SW 1271 (cell line): ENCODE measurements at regions not wholly inside any gene's neighbourhood (a gene's known extent, or its start where the extent isn't known, plus 50 kb on each side); places are given as distances from the start of the nearest gene placed in this dataset.
"Not testable (repeated sequence)": the region's sequence is repeated elsewhere in the genome, so short reads cannot be mapped to it uniquely, and the experiment has no call there.

ENCODE experiments used
- DNase-seq, 2 experiments: peaks; one replicate each; lab custom pipeline; 2025; lab: John Stamatoyannopoulos, UW

DNA sequence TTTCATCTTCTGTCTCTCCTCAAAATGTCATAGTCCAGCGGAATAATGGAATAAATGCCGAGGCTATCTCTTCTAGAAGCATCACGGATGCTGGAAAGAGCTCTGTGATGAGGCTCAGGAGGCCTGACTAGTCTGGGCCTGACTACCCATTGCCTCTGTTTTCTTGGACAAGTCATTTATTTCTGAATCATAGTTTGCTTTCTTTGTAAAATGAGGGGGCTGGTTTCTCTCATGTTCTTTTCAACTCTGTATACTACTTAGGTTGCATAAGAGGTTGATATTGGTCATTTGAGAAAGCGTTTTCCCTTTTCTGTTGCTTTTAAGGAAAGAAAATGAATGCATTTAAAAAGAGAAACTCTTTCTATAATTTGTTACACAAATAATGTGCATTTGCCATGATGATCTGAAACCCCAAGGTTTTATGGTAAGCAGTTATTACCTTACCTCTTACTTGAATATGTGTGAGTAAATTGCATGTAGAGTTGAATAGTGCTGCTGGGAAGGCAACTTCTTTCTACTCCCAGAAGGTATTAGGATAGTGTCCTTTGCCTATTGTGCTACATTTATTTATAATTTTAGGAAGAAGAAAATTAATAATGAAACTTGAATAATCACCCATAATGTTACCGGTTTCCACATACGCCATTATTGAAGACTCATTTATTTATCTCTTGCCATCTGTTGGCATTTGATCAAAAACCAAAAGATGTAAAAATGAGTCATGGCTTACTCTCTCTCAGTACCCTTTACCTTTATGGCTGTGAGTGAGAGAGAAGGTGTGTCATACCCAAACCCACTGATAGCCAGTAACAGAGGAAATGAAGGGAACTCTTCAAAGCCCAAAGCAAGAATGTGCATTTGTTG is 179.1 kb downstream of the FASLG start:
- no peak for DNase-seq

- DNase-seq, result no peak
Observed at GRCh38 chr1:172838680-172839313, 179.9 kb downstream of the FASLG start.

DNA sequence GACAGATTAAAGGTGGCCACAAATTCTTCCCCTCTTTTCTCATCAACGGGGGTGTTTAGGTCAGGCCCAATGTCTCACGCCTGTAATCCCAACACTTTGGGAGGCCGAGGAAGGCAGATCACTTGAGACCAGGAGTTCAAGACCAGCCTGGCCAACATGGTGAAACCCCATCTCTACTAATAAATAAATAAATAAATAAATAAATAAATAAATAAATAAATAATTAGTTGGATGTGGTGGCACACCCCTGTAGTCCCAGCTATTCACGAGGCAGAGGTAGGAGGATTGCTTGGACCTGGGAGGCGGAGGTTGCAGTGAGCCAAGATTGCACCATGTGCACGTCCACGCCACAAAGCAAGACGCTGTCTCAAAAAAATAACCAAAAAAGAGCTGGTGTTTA is 180.7 kb downstream of the FASLG start:
- DNase-seq, result not testable (repeated sequence)

GRCh38 chr1:172843444-172843843 is 184.5 kb downstream of the FASLG start:
- DNase-seq, result no peak

DNA sequence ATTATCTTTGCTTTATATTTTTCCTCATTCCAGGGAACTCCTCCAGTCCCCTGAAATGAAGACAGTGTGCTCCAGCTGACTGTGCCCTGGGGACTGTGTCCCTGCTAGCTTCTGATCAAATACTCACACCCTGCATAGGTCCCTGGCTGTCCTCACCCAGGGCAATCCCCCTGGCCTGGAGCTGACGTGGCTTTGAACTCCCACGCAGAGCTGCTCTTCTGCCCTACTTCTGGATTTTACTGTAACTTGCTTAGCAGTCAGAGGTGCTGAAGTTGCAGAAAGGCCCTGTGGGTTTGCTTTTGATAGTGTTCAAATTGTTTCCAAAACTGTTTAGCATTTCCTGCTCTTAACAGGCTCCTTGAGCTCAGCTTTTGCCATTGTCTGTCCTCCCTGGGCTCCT is 186.5 kb downstream of the FASLG start:
- no peak for DNase-seq

DNA sequence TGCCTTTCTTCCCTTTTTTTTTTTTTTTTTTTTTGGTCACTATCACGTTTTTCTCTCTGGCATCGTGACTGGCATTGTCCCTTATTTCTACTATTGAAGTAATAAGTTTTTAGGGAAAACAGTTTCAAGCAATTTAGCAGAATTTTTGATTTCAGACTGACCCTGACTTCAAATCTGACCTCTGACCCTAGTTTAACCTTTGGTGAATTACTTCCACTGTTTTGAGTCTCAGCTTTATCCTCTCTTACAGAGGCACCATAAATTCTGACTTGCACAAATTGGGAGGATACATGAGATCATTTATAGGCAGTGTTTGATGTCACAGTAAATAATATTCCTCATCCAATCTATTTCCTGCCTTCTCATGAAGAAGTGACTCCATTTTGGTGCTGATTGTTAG is 187.0 kb downstream of the FASLG start:
- DNase-seq, result no peak

DNA sequence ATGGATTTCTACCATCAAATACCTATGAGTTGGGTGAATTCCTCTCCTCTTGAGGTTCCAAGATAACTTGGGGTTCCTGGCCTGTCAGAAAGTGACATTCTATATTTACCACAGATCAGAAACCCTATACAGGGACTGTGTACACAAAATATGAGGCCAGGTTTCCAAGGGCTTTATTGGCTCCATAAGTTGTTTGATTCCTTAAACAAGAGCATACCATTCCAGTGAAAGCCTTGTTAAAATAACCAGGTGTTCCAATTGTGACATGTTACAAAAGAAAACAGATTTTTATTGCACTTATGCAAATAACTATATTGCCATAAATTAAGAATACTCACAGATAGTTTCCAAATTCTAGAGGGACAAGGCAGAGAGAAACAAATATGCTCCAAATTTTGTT is 188.9 kb downstream of the FASLG start:
- DNase-seq, result not testable (repeated sequence)

DNA sequence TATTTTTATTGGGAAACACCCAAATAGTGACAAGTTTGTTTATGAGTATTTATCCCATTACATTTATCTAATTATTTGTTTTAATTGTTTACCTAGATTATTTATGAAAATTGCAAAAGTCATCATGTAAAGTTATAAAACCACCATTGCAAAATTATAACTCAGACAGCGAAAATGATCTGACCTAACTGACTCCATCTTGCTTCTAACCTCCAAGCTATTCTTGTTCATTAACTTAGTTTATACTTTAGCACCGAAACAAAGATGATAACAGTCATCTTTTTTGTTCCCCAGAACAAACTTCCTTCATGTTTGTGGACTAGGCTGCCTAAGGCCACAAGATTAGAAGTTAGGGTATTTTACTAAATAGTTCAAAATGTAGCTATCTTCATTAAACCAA is 190.8 kb downstream of the FASLG start:
- no peak for DNase-seq

GRCh38 chr1:172851077-172851476 is 192.2 kb downstream of the FASLG start:
- no peak for DNase-seq

- no peak for DNase-seq
Observed at GRCh38 chr1:172851856-172852255, 193.0 kb downstream of the FASLG start.

- not testable (repeated sequence) for DNase-seq
Observed at GRCh38 chr1:172855983-172856382, 194.8 kb downstream of the TNFSF18 start.

GRCh38 chr1:172863031-172863430 is 187.7 kb downstream of the TNFSF18 start:
- DNase-seq, result no peak

GRCh38 chr1:172867216-172867818 is 183.4 kb downstream of the TNFSF18 start:
- no peak for DNase-seq

GRCh38 chr1:172870901-172871606 is 179.7 kb downstream of the TNFSF18 start:
- DNase-seq, result no peak

- no peak for DNase-seq
Observed at GRCh38 chr1:172874950-172875349, 175.8 kb downstream of the TNFSF18 start.

DNA sequence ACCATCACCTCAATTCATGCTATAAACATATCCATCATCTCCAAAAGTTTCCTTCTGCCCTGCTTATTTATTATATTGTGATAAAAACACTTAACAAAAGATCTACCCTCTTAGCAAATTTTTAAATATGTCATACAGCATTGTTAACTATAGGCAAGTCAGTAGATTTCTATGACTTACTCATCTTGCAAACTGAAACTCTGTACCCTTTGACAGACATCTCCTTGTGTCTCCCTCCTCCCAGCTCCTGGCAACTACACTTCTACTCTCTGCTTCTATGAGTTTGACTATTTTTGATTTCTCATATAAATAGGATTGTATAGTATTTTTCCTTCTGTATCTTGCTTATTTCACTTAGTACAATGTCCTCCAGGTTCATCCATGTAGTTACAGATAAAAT is 174.8 kb downstream of the TNFSF18 start:
- DNase-seq, result no peak

- no peak for DNase-seq
Observed at GRCh38 chr1:172882385-172882784, 168.4 kb downstream of the TNFSF18 start.

DNA sequence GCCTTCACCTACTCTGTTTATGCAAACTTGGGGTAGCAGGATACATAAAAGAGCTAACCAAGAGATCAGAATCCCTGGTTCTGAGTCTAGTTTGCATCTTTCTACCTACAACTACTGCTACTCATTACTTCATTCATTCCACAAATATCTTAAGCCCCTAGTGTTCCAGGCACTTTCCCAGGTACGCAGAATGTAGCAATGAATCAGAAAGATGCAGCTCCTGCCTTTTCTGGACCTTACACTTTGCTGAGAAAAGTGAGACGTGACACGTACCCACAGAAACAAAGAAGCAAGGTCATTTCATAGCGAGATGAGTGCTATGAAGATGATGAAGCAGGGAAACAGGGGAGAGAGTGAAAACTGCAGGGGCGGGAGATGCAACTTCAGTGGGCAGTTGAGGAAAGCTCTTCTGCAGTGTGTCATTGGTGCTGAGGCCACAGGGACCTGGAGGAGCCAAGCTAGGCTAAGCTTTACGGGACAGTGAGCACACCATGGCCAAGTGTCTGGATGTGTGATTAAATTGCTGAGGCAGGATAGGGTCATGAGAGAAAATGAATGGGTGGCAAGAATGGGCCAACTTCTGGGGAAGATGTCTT is 167.9 kb downstream of the TNFSF18 start:
- DNase-seq, result no peak

DNA sequence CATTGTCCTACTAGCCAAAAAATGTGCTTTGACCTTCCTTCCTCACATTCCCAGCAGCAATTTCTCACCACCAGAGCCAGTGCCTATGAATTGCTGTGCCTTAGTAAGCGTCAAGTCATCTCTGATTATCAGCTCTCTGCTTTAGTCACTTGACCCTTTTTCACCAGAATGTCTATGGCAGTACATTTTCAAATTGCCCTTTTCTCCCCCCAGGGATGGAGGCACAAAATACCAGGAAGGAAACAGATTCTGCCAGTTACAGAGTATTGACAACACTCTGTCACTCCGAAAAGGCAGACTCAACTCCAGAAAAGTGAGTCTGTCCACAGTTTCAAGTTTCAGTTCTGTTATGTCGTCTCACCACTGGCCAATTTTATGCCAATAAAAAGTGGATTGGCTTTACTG is 167.4 kb downstream of the TNFSF18 start:
- DNase-seq, result no peak

DNA sequence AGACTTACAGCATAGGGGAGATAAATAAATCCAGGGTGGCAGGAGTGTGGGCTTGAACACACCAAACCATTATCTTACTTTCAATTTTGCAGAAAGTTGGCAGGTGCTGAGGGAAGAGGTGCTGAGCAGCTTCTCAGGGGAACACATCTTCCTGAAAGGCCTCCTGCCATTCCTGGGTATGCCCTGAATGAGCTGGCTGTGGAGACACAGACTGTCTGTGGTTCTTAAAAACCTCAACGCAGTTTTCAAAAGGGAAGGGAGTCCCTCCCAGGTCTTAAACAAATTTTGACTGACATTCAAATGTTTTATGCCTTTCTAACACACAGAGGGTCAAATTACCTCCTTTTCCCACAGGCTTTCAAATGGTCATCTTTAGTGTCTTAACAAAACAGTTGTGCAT is 166.9 kb downstream of the TNFSF18 start:
- DNase-seq, result no peak

DNA sequence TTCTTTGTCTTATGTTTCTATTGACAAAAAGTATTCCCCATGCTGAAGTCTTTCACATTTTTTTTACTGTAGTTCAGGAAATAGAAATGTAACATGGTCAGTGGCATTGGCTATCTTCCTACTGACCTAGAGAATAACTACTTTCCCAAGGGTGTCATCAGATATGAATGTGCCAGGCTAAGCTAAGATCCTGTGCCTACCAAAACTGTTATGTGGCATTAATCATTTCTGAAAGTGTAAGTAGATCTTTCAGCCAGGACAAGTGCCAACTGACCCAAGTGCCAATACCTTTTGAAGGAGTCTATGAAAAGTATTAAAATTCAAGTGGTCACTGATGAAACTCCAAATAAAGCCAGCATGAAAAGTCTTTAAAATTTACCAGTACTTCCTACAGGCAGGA is 165.3 kb downstream of the TNFSF18 start:
- no peak for DNase-seq

GRCh38 chr1:172885971-172886370 is 164.8 kb downstream of the TNFSF18 start:
- DNase-seq, result no peak
